Mesothelial cell of epicardium (in vitro differentiated cells): ENCODE measurements at regions not wholly inside any gene's neighbourhood (a gene's known extent, or its start where the extent isn't known, plus 50 kb on each side); places are given as distances from the start of the nearest gene placed in this dataset.

Source experiments
- DNase-seq, 2 experiments: peaks; one replicate each; pipeline ENCODE4 v3.0.0; 2021; ENCODE audit warnings: low spot score in 2 of 2; ENCODE audit not compliant: unreplicated experiment in 2 of 2
- H3K27ac Mint-ChIP-seq: 2 replicates; pipeline ENCODE4 v1.8.0; 2021; ENCODE audit warnings: mixed read lengths
- H3K27me3 Mint-ChIP-seq: 2 replicates; pipeline ENCODE4 v1.8.0; 2021; ENCODE audit warnings: low read depth, mixed read lengths
- H3K36me3 Mint-ChIP-seq: 2 replicates; pipeline ENCODE4 v1.8.0; 2021; ENCODE audit warnings: mixed read lengths
- H3K4me1 Mint-ChIP-seq: 2 replicates; pipeline ENCODE4 v1.8.0; 2021; ENCODE audit warnings: mixed read lengths
- H3K4me3 Mint-ChIP-seq: 2 replicates; pipeline ENCODE4 v1.8.0; 2021; ENCODE audit warnings: mild to moderate bottlenecking, moderate library complexity, mixed read lengths
- H3K9me3 Mint-ChIP-seq: 2 replicates; pipeline ENCODE4 v1.8.0; 2021; ENCODE audit warnings: mixed read lengths
- TF ChIP-seq, protein P1 (sequence below): fragments of 200-600 bp; sonication (generic); IDR thresholded peaks from one replicate; pipeline ENCODE4 v1.5.0; 2021; ENCODE audit warnings: antibody characterized with exemption; ENCODE audit not compliant: unreplicated experiment

DNA sequence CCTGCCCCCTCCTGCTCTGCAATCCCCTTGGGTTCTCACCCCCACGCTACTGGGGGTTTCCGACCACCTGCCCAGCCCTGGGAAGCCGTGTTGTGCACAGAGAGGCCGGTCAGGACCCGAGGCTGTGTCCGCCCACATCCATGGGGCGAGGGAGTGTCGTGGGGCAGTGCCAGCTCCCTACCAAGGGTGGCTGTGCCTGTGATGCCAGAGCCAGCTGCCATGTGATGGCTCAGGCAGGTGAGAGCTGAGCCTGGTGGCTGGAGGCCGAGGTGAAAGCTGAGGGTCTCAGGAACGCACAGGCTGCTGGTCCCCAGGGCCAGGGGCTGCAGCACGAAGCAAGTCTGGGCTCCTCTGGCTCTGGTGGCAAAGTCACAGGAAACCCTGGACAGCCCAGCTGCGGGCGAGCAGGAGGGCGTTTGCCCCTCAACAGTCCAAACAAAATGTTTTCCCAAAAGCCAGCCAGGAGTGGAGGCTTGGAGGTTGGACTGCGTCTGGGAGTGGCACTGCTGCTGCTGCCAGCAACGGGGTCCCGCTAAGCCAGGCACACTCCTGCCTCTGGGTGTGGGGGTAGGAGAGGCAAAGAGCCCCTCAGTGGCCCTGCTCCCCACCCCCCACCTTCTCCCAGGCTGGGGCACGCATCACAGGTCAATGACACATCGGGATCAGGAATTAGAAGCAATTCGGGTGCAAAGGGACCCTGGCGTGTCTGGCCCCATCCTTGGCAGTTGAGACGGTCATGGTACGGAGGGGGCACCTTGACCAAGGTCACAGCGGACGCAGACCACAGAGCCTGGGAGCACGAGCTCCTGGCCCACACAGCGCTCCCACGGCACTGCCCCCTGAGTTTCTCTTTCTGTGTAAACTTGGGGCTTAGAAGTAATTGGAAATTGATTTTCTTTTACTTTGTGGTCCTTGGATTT, 72.4 kb upstream of the GPC1 start:
- Mint-ChIP-seq H3K27ac (no peak overlapping the region), H3K36me3 (no peaks in the 10 kb centered on the region), H3K9me3 (peaks cover 17% of the 10 kb centered on the region), H3K27me3 (no peaks in the 10 kb centered on the region), H3K4me1 (peaks cover 11% of the 10 kb centered on the region), H3K4me3 (no peak overlapping the region)
- no peak for DNase-seq
- TF ChIP-seq, protein P1, sequence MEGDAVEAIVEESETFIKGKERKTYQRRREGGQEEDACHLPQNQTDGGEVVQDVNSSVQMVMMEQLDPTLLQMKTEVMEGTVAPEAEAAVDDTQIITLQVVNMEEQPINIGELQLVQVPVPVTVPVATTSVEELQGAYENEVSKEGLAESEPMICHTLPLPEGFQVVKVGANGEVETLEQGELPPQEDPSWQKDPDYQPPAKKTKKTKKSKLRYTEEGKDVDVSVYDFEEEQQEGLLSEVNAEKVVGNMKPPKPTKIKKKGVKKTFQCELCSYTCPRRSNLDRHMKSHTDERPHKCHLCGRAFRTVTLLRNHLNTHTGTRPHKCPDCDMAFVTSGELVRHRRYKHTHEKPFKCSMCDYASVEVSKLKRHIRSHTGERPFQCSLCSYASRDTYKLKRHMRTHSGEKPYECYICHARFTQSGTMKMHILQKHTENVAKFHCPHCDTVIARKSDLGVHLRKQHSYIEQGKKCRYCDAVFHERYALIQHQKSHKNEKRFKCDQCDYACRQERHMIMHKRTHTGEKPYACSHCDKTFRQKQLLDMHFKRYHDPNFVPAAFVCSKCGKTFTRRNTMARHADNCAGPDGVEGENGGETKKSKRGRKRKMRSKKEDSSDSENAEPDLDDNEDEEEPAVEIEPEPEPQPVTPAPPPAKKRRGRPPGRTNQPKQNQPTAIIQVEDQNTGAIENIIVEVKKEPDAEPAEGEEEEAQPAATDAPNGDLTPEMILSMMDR = no peak

DNA sequence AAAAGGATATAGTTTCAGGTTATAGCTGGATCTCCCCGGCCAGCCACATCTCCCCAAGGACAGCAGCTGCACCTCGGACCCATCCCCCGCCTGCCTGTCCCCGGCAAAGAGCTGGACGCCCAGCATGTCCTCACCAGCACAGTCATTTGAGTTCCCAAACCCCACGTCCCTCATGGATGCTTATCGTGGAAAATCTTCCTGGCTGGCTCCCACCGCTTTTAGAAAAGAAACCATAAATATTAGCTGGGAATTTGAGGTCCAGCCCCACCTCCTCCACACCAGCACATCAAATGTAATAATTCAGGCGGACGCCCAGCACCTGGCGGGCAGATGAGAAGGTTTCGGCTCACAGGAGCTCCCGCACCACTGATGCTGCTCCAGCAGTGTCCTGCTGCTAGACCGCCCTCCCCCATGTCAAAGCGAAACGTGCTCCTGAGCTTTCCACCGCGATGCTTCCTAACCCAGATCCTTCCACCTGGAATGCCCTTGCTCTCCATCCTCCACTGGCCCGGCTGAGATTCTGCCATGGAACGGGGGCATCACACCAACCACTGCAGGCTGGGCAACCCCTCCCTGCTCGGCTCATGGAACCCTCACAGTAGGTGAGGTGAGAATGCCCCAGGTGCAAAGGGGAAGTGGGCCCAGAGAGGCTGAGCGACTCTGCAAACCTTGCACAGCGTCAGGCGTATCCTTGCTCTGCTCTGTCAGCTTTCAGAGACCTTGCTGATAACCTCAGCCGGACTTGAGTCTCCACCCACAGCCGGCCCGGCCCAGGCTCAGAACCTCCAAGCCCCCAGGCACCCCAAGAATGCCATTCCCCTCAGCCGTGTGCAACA, 71.5 kb upstream of the GPC1 start:
- peaks cover 11% of the 10 kb centered on the region for H3K4me1 Mint-ChIP-seq
- H3K4me3 Mint-ChIP-seq = no peak overlapping the region
- H3K27me3 Mint-ChIP-seq = no peaks in the 10 kb centered on the region
- H3K36me3 Mint-ChIP-seq = no peaks in the 10 kb centered on the region
- peaks cover 17% of the 10 kb centered on the region for H3K9me3 Mint-ChIP-seq
- peak overlapping the region; percentile 36 for H3K27ac Mint-ChIP-seq
- TF ChIP-seq, protein P1 = no peak
- DNase-seq = no peak

DNA sequence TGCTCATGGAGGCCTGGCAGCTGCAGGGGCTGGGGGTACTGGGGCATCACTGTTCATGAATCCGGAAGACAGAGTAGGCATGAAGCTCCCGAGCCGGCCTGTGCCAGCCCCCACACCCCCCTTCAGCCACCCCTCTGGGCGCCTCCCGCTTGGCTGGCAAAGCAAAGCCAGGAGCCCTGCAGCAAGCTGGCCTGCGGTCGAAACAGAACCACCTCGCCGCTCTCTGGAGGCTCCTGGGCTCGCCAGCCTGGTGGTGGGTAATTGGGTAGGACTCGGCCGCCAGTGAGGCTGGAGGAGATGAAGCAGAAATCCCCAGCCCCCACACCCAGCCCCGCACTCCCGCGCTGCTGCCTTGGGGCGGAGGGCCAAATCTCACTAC, 70.9 kb upstream of the GPC1 start:
- TF ChIP-seq, protein P1 = no peak
- DNase-seq = no peak
- Mint-ChIP-seq H3K9me3 (peaks cover 17% of the 10 kb centered on the region), H3K27ac (no peak overlapping the region), H3K4me3 (no peak overlapping the region), H3K27me3 (no peaks in the 10 kb centered on the region), H3K36me3 (no peaks in the 10 kb centered on the region), H3K4me1 (peaks cover 14% of the 10 kb centered on the region)

DNA sequence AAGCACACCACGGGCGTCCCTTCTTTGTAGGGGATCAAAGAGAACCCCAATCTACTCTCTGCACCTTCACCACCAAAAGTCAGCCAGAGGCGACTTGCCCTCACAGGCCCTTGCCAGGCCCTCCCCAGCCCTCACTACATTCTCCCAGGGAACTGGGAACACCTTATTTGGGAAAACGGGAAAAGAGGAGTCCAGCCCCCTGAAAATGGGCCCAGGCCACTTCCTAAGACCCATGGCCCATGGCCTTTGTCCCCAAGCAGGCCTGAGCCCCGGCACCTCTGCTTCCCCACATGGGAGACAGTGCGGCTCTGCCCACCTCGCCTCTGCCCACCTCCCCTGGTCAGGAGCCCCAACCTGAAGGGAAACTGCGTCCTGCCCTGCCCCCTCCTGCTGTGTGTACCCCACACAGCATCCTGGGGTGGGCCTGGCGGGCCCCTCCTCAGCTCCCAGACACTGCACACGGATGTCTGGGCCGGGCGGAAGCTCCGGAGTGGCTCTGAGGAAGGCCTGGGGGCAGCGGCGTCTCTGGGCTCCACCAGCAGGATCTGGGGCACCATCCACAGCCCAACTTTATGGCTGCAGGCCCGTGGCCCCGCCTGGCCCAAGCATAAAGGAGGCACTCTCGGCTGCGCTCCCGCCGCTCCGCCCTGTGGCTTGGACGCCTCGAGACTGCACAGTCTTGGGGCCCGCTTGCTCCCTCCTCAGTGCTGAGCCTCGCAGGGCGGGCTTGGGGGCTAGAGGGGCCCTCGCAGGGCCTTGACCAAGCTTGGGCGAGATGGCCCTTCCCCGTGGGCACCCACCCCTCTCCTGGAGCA, 70.3 kb upstream of the GPC1 start:
- TF ChIP-seq, protein P1 = no peak
- Mint-ChIP-seq H3K9me3 (peaks cover 16% of the 10 kb centered on the region), H3K27ac (no peak overlapping the region), H3K36me3 (no peaks in the 10 kb centered on the region), H3K27me3 (no peaks in the 10 kb centered on the region), H3K4me1 (peaks cover 20% of the 10 kb centered on the region), H3K4me3 (no peak overlapping the region)
- no peak for DNase-seq

DNA sequence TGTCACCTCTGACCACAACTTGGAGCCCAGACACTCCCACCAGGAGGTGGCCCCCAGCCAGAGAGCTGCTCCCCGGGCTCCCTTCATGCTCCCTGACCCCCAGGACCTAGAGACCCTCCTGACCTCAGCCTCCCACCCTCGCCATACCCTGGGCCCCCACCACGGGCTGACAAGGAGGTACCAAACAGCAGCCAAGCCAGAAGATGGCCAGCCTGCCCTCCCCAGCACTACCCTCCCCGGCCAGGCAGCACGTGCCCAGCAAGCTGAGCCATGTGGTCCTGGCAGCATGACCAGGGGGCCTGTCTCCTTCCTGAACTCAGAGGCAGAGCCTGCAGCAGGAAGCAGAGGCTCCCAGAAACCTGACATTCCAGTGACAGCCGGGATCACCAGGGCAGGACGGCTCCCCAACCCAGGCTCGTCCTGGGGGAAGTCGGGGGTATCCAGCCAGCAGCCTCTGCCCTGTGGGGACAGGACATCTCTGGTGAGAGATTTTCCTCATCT, 69.4 kb upstream of the GPC1 start:
- peaks cover 28% of the 10 kb centered on the region for H3K4me1 Mint-ChIP-seq
- no peaks in the 10 kb centered on the region for H3K27me3 Mint-ChIP-seq
- no peak overlapping the region for H3K27ac Mint-ChIP-seq
- DNase-seq = no peak
- no peak overlapping the region for H3K4me3 Mint-ChIP-seq
- peaks cover 7% of the 10 kb centered on the region for H3K9me3 Mint-ChIP-seq
- TF ChIP-seq, protein P1 = no peak
- no peaks in the 10 kb centered on the region for H3K36me3 Mint-ChIP-seq
